PC-3 (cell line): ENCODE measurements at regions not wholly inside any gene's neighbourhood (a gene's known extent, or its start where the extent isn't known, plus 50 kb on each side); places are given as distances from the start of the nearest gene placed in this dataset.

ENCODE experiments used
- ATAC-seq: fragments of 200-7000 bp; cut with Tn5 transposase; 2 replicates; pipeline ENCODE4 v1.9.1; 2020; ENCODE audit warnings: mild to moderate bottlenecking, moderate library complexity
- BruUV-seq: library from RNA; stranded (reverse); fragments of 400-500 nt; replicated peaks from 2 replicates; lab custom pipeline; 2021; lab: Mats Ljungman, UMichigan
- CTCF ChIA-PET: fragments of 300-600 bp; sonication (Branson Sonifier 250); formaldehyde crosslinking; loops from one replicate; lab custom pipeline; 2022; ENCODE audit warnings: antibody characterized with exemption; lab: Charles Lee
- POLR2A ChIA-PET: fragments of 300-600 bp; sonication (Branson Sonifier 250); formaldehyde crosslinking; loops from one replicate; lab custom pipeline; 2022; ENCODE audit warnings: antibody characterized with exemption; ENCODE audit not compliant: unreplicated experiment; lab: Charles Lee
- DNase-seq: peaks from one replicate; pipeline ENCODE4 v3.0.0-alpha.2; 2015
- H2AFZ ChIP-seq: fragments of 300-600 bp; sonication (generic); 2 replicates; pipeline ENCODE4 v1.6.0; 2016; ENCODE audit warnings: antibody characterized with exemption, low read length
- H3F3A ChIP-seq: fragments of 300-600 bp; sonication (generic); one replicate; pipeline ENCODE4 v1.6.0; 2017; ENCODE audit warnings: antibody characterized with exemption, low read length, control low read depth, mild to moderate bottlenecking; ENCODE audit not compliant: unreplicated experiment
- H3K27ac ChIP-seq: fragments of 300-600 bp; sonication (generic); 2 replicates; pipeline ENCODE4 v1.5.1; 2016; ENCODE audit warnings: mild to moderate bottlenecking, low read length
- H3K27me3 ChIP-seq: fragments of 300-600 bp; sonication (generic); 2 replicates; pipeline ENCODE4 v1.6.1; 2016; ENCODE audit warnings: low read length, mixed read lengths
- H3K36me3 ChIP-seq: fragments of 300-600 bp; sonication (generic); 2 replicates; pipeline ENCODE4 v1.6.1; 2016; ENCODE audit warnings: low read depth, mixed run types, low read length, mixed read lengths
- H3K4me1 ChIP-seq: fragments of 300-600 bp; sonication (generic); 2 replicates; pipeline ENCODE4 v1.5.1; 2016; ENCODE audit warnings: low read length; ENCODE audit not compliant: insufficient read depth
- H3K4me2 ChIP-seq: fragments of 300-600 bp; sonication (generic); 2 replicates; pipeline ENCODE4 v1.6.0; 2016; ENCODE audit warnings: low read length
- H3K4me3 ChIP-seq: fragments of 300-600 bp; sonication (generic); 2 replicates; pipeline ENCODE4 v1.5.1; 2016; ENCODE audit warnings: mild to moderate bottlenecking, low read length, mixed read lengths
- H3K79me2 ChIP-seq: fragments of 300-600 bp; sonication (generic); 2 replicates; pipeline ENCODE4 v1.6.1; 2017; ENCODE audit warnings: low read length, mixed read lengths
- H3K9ac ChIP-seq: fragments of 300-600 bp; sonication (generic); 2 replicates; pipeline ENCODE4 v1.6.0; 2016; ENCODE audit warnings: mild to moderate bottlenecking, low read length
- H3K9me2 ChIP-seq: fragments of 300-600 bp; sonication (generic); replicated peaks from 2 replicates; pipeline ENCODE4 v1.6.1; 2016; ENCODE audit warnings: mixed run types, low read length, mixed read lengths
- H3K9me3 ChIP-seq: fragments of 300-600 bp; sonication (generic); 2 replicates; pipeline ENCODE4 v1.6.1; 2016; ENCODE audit warnings: low read length, mixed read lengths
- H4K20me1 ChIP-seq: fragments of 300-600 bp; sonication (generic); 2 replicates; pipeline ENCODE4 v1.6.1; 2016; ENCODE audit warnings: low read length, mixed read lengths
- CTCF ChIP-seq: fragments of 300-600 bp; sonication (generic); conservative IDR thresholded peaks from 2 replicates; pipeline ENCODE4 v1.5.1; 2017; ENCODE audit warnings: antibody characterized with exemption, low read depth, mild to moderate bottlenecking, low read length
- EZH2 ChIP-seq: fragments of 300-600 bp; sonication (generic); IDR thresholded peaks from one replicate; pipeline ENCODE4 v1.6.1; 2017; ENCODE audit warnings: antibody characterized with exemption, mild to moderate bottlenecking, low read length; ENCODE audit not compliant: unreplicated experiment
- EZH2phosphoT487 ChIP-seq: fragments of 300-600 bp; sonication (generic); IDR thresholded peaks from 2 replicates; pipeline ENCODE4 v1.6.1; 2018; ENCODE audit warnings: mild to moderate bottlenecking, antibody characterized with exemption, low read length, borderline replicate concordance
- intact Hi-C: fragments of 100-400 bp; cut with micrococcal nuclease; formaldehyde crosslinking; loops from 2 replicates; pipeline ENCODE4 v1.9.0; 2023

- no TSS peak for BruUV-seq
- Histone ChIP-seq H4K20me1 (no peaks in the 10 kb centered on the region), H3K79me2 (no peaks in the 10 kb centered on the region), H3K9me3 (no peaks in the 10 kb centered on the region), H3F3A (no peaks in the 10 kb centered on the region), H3K27ac (no peak overlapping the region), H3K4me1 (no peaks in the 10 kb centered on the region), H3K4me2 (no peak overlapping the region), H3K9ac (no peak overlapping the region), H3K4me3 (no peak overlapping the region), H2AFZ (no peak overlapping the region), H3K36me3 (no peaks in the 10 kb centered on the region), H3K9me2 (no peaks in the 10 kb centered on the region), H3K27me3 (peaks cover 85% of the 10 kb centered on the region)
- ChIA-PET POLR2A (no interaction called here), CTCF (no interaction called here)
- DNase-seq (no peak), ATAC-seq (no peak)
- intact Hi-C loops, result no loop called here
- TF ChIP-seq CTCF, result no peak
- TF ChIP-seq EZH2, result no peak
- no peak for TF ChIP-seq EZH2phosphoT487
These were observed 313.4 kb upstream of the BTBD3 start for GRCh38 chr20:11604339-11604738.

GRCh38 chr20:11607047-11607446 is 310.6 kb upstream of the BTBD3 start:
- ChIA-PET CTCF (no interaction called here), POLR2A (no interaction called here)
- Histone ChIP-seq H3K4me3 (no peak overlapping the region), H3K9me2 (no peaks in the 10 kb centered on the region), H3K4me1 (no peaks in the 10 kb centered on the region), H3K79me2 (no peaks in the 10 kb centered on the region), H3K36me3 (no peaks in the 10 kb centered on the region), H3K27ac (no peak overlapping the region), H3F3A (no peaks in the 10 kb centered on the region), H3K4me2 (no peak overlapping the region), H3K9me3 (no peaks in the 10 kb centered on the region), H3K27me3 (peaks cover 90% of the 10 kb centered on the region), H2AFZ (no peak overlapping the region), H4K20me1 (no peaks in the 10 kb centered on the region), H3K9ac (no peak overlapping the region)
- no peak for TF ChIP-seq EZH2phosphoT487
- TF ChIP-seq EZH2, result no peak
- no peak for TF ChIP-seq CTCF
- BruUV-seq, result no TSS peak
- DNase-seq (no peak), ATAC-seq (no peak)
- intact Hi-C loops, result no loop called here

GRCh38 chr20:11608736-11609135 is 309.0 kb upstream of the BTBD3 start:
- CTCF ChIA-PET, result no interaction called here
- BruUV-seq, result no TSS peak
- no peaks in the 10 kb centered on the region for H3K36me3 ChIP-seq
- TF ChIP-seq EZH2 (no peak), CTCF (no peak), EZH2phosphoT487 (no peak)
- H2AFZ ChIP-seq, result no peak overlapping the region
- peaks cover 82% of the 10 kb centered on the region for H3K27me3 ChIP-seq
- no peaks in the 10 kb centered on the region for H4K20me1 ChIP-seq
- no peak overlapping the region for H3K27ac ChIP-seq
- ATAC-seq, result no peak
- H3K9ac ChIP-seq, result no peak overlapping the region
- H3K9me3 ChIP-seq, result no peaks in the 10 kb centered on the region
- no peak for DNase-seq
- no peak overlapping the region for H3K4me3 ChIP-seq
- H3K4me1 ChIP-seq, result no peaks in the 10 kb centered on the region
- no peaks in the 10 kb centered on the region for H3F3A ChIP-seq
- no peak overlapping the region for H3K4me2 ChIP-seq
- intact Hi-C loops, result no loop called here
- POLR2A ChIA-PET, result no interaction called here
- H3K79me2 ChIP-seq, result no peaks in the 10 kb centered on the region
- H3K9me2 ChIP-seq, result no peaks in the 10 kb centered on the region
